Activated T-cell treated with anti-CD3 and anti-CD28 coated beads, Interleukin-2, amount 50 U/mL, for 4 hours (primary cell): ENCODE measurements at regions not wholly inside any gene's neighbourhood (a gene's known extent, or its start where the extent isn't known, plus 50 kb on each side); places are given as distances from the start of the nearest gene placed in this dataset.

ENCODE experiments used
- ATAC-seq, 2 donors: fragments of 200-7000 bp; cut with Tn5 transposase; one replicate each; pipeline ENCODE4 v1.10.0; 2021
- DNase-seq: peaks from one replicate; pipeline ENCODE4 v3.0.0-alpha.2; 2020
- H3K27me3 Mint-ChIP-seq: one replicate; pipeline ENCODE4 v1.8.0; 2021; ENCODE audit warnings: low read depth, mixed read lengths
- H3K36me3 Mint-ChIP-seq: one replicate; pipeline ENCODE4 v1.8.0; 2022; ENCODE audit warnings: mixed read lengths; ENCODE audit not compliant: insufficient read depth
- H3K4me1 Mint-ChIP-seq: one replicate; pipeline ENCODE4 v1.8.0; 2021; ENCODE audit warnings: low read depth, mixed read lengths
- H3K4me3 Mint-ChIP-seq: one replicate; pipeline ENCODE4 v1.8.0; 2021; ENCODE audit warnings: mild to moderate bottlenecking, moderate library complexity, mixed read lengths
- H3K9me3 Mint-ChIP-seq: one replicate; pipeline ENCODE4 v1.8.0; 2021; ENCODE audit warnings: mixed read lengths

GRCh38 chr15:61682891-61683735 lies 377.1 kb downstream of the VPS13C start:
- peaks cover 7% of the 10 kb centered on the region for H3K27me3 Mint-ChIP-seq
- DNase-seq (no peak), ATAC-seq (no peak)
- no peaks in the 10 kb centered on the region for H3K36me3 Mint-ChIP-seq
- no peaks in the 10 kb centered on the region for H3K4me1 Mint-ChIP-seq
- H3K9me3 Mint-ChIP-seq, result peaks cover 5% of the 10 kb centered on the region
- H3K4me3 Mint-ChIP-seq, result no peak overlapping the region

- Mint-ChIP-seq H3K4me1 (no peaks in the 10 kb centered on the region), H3K9me3 (peaks cover 9% of the 10 kb centered on the region), H3K27me3 (peaks cover 7% of the 10 kb centered on the region), H3K36me3 (no peaks in the 10 kb centered on the region), H3K4me3 (no peak overlapping the region)
- DNase-seq (no peak), ATAC-seq (no peak)
Observed at GRCh38 chr15:61681676-61682075, 378.6 kb downstream of the VPS13C start.

- DNase-seq (no peak), ATAC-seq (no peak)
- Mint-ChIP-seq H3K36me3 (no peaks in the 10 kb centered on the region), H3K9me3 (peaks cover 9% of the 10 kb centered on the region), H3K27me3 (peaks cover 7% of the 10 kb centered on the region), H3K4me3 (no peak overlapping the region), H3K4me1 (no peaks in the 10 kb centered on the region)
Observed at GRCh38 chr15:61681038-61681418, 379.2 kb downstream of the VPS13C start.

- Mint-ChIP-seq H3K4me3 (no peak overlapping the region), H3K36me3 (no peaks in the 10 kb centered on the region), H3K27me3 (peaks cover 7% of the 10 kb centered on the region), H3K4me1 (no peaks in the 10 kb centered on the region), H3K9me3 (peaks cover 9% of the 10 kb centered on the region)
- ATAC-seq, result no peak
- DNase-seq, result no peak
Observed at GRCh38 chr15:61680260-61681037, 379.8 kb downstream of the VPS13C start.

- no peaks in the 10 kb centered on the region for H3K36me3 Mint-ChIP-seq
- H3K27me3 Mint-ChIP-seq, result peaks cover 14% of the 10 kb centered on the region
- H3K9me3 Mint-ChIP-seq, result no peaks in the 10 kb centered on the region
- ATAC-seq (no peak), DNase-seq (no peak)
- no peaks in the 10 kb centered on the region for H3K4me1 Mint-ChIP-seq
- no peak overlapping the region for H3K4me3 Mint-ChIP-seq
Observed at GRCh38 chr15:61671736-61672135, 388.5 kb downstream of the VPS13C start.

- H3K27me3 Mint-ChIP-seq, result peaks cover 25% of the 10 kb centered on the region
- ATAC-seq, result no peak
- H3K4me1 Mint-ChIP-seq, result no peaks in the 10 kb centered on the region
- no peaks in the 10 kb centered on the region for H3K9me3 Mint-ChIP-seq
- no peaks in the 10 kb centered on the region for H3K36me3 Mint-ChIP-seq
- DNase-seq, result no peak
- H3K4me3 Mint-ChIP-seq, result no peak overlapping the region
Observed at GRCh38 chr15:61668444-61668843, 391.8 kb downstream of the VPS13C start.

- H3K4me3 Mint-ChIP-seq, result no peak overlapping the region
- H3K9me3 Mint-ChIP-seq, result no peaks in the 10 kb centered on the region
- ATAC-seq, result no peak
- no peak for DNase-seq
- H3K27me3 Mint-ChIP-seq, result peaks cover 31% of the 10 kb centered on the region
- H3K36me3 Mint-ChIP-seq, result no peaks in the 10 kb centered on the region
- H3K4me1 Mint-ChIP-seq, result no peaks in the 10 kb centered on the region
Observed at GRCh38 chr15:61661791-61662190, 398.5 kb downstream of the VPS13C start.

- no peak for ATAC-seq
Observed at GRCh38 chr15:61660579-61660978, 399.7 kb downstream of the VPS13C start.

GRCh38 chr15:61659566-61660190 lies 400.6 kb downstream of the VPS13C start:
- no peak for DNase-seq
- H3K9me3 Mint-ChIP-seq, result no peaks in the 10 kb centered on the region
- ATAC-seq, result no peak
- H3K4me3 Mint-ChIP-seq, result no peak overlapping the region
- H3K4me1 Mint-ChIP-seq, result no peaks in the 10 kb centered on the region
- H3K36me3 Mint-ChIP-seq, result no peaks in the 10 kb centered on the region
- H3K27me3 Mint-ChIP-seq, result peaks cover 19% of the 10 kb centered on the region

More at GRCh38 chr15:61660579-61660978, 399.7 kb downstream of the VPS13C start:
- H3K4me3 Mint-ChIP-seq, result no peak overlapping the region
- H3K36me3 Mint-ChIP-seq, result no peaks in the 10 kb centered on the region
- DNase-seq, result no peak
- peaks cover 23% of the 10 kb centered on the region for H3K27me3 Mint-ChIP-seq
- H3K9me3 Mint-ChIP-seq, result no peaks in the 10 kb centered on the region
- no peaks in the 10 kb centered on the region for H3K4me1 Mint-ChIP-seq

GRCh38 chr15:61657461-61657860 lies 402.8 kb downstream of the VPS13C start:
- Mint-ChIP-seq H3K27me3 (peaks cover 12% of the 10 kb centered on the region), H3K4me3 (no peak overlapping the region), H3K4me1 (no peaks in the 10 kb centered on the region), H3K36me3 (no peaks in the 10 kb centered on the region), H3K9me3 (no peaks in the 10 kb centered on the region)
- no peak for ATAC-seq
- DNase-seq, result no peak

GRCh38 chr15:61656391-61656790 lies 403.9 kb downstream of the VPS13C start:
- H3K9me3 Mint-ChIP-seq, result no peaks in the 10 kb centered on the region
- no peak for DNase-seq
- no peak overlapping the region for H3K4me3 Mint-ChIP-seq
- no peak for ATAC-seq
- H3K27me3 Mint-ChIP-seq, result peaks cover 3% of the 10 kb centered on the region
- H3K4me1 Mint-ChIP-seq, result no peaks in the 10 kb centered on the region
- no peaks in the 10 kb centered on the region for H3K36me3 Mint-ChIP-seq

- no peak for ATAC-seq
- DNase-seq, result no peak
- Mint-ChIP-seq H3K4me1 (no peaks in the 10 kb centered on the region), H3K27me3 (peaks cover 3% of the 10 kb centered on the region), H3K9me3 (no peaks in the 10 kb centered on the region), H3K4me3 (no peak overlapping the region), H3K36me3 (no peaks in the 10 kb centered on the region)
Observed at GRCh38 chr15:61655881-61656280, 404.4 kb downstream of the VPS13C start.

GRCh38 chr15:61654918-61655317 lies 405.3 kb downstream of the VPS13C start:
- Mint-ChIP-seq H3K27me3 (peaks cover 4% of the 10 kb centered on the region), H3K4me3 (no peak overlapping the region), H3K4me1 (no peaks in the 10 kb centered on the region), H3K9me3 (no peaks in the 10 kb centered on the region), H3K36me3 (no peaks in the 10 kb centered on the region)
- DNase-seq (no peak), ATAC-seq (no peak)

- H3K9me3 Mint-ChIP-seq, result no peaks in the 10 kb centered on the region
- H3K4me1 Mint-ChIP-seq, result no peaks in the 10 kb centered on the region
- H3K36me3 Mint-ChIP-seq, result no peaks in the 10 kb centered on the region
- DNase-seq (no peak), ATAC-seq (no peak)
- no peak overlapping the region for H3K4me3 Mint-ChIP-seq
- peaks cover 9% of the 10 kb centered on the region for H3K27me3 Mint-ChIP-seq
Observed at GRCh38 chr15:61654002-61654740, 406.1 kb downstream of the VPS13C start.
